Suprapubic skin (tissue), 4 donors: ENCODE measurements at regions not wholly inside any gene's neighbourhood (a gene's known extent, or its start where the extent isn't known, plus 50 kb on each side); places are given as distances from the start of the nearest gene placed in this dataset.

ENCODE experiments used
- DNase-seq, 2 donors: peaks; one replicate each; pipeline ENCODE4 v3.0.0-alpha.2; 2019; ENCODE audit warnings: low spot score in 2 of 2
- H3K27ac ChIP-seq: fragments of 200-600 bp; sonication (generic); one replicate; pipeline ENCODE4 v1.5.1; 2019
- H3K27me3 ChIP-seq: fragments of 200-600 bp; sonication (generic); one replicate; pipeline ENCODE4 v1.5.1; 2019
- H3K36me3 ChIP-seq: fragments of 200-600 bp; sonication (generic); one replicate; pipeline ENCODE4 v1.5.1; 2019
- H3K4me1 ChIP-seq: fragments of 200-600 bp; sonication (generic); one replicate; pipeline ENCODE4 v1.5.1; 2019
- H3K4me3 ChIP-seq: fragments of 200-600 bp; sonication (generic); one replicate; pipeline ENCODE4 v1.5.1; 2019; ENCODE audit warnings: mild to moderate bottlenecking
- H3K9me3 ChIP-seq: fragments of 200-600 bp; sonication (generic); one replicate; pipeline ENCODE4 v1.5.1; 2019
- CTCF ChIP-seq, 2 donors: fragments of 200-600 bp in 1 of 2; fragments of 450-650 bp in 1 of 2; sonication (generic) in 1 of 2; IDR thresholded peaks; one replicate each; pipeline ENCODE4 v1.5.1; 2016 to 2019; ENCODE audit warnings: antibody characterized with exemption in 2 of 2, mild to moderate bottlenecking in 1 of 2, moderate library complexity in 1 of 2
- EP300 ChIP-seq: sonication (generic); formaldehyde crosslinking; IDR thresholded peaks from one replicate; pipeline ENCODE4 v1.6.1; 2017; ENCODE audit warnings: antibody characterized with exemption
- POLR2A ChIP-seq, 2 donors: fragments of 450-650 bp; IDR thresholded peaks; one replicate each; pipeline ENCODE4 v1.6.1; 2017; ENCODE audit warnings: antibody characterized with exemption in 2 of 2, mild to moderate bottlenecking in 2 of 2, moderate library complexity in 2 of 2
- POLR2AphosphoS5 ChIP-seq, 3 donors: sonication (generic); formaldehyde crosslinking; IDR thresholded peaks; one replicate each; pipeline ENCODE4 v1.6.1; 2017; ENCODE audit warnings: antibody characterized with exemption in 3 of 3
- WGBS: methylation state at CpG from one replicate; pipeline ENCODE4 v1.1.5; 2018; 5-methylcytosine and 5-hydroxymethylcytosine counted together

DNA sequence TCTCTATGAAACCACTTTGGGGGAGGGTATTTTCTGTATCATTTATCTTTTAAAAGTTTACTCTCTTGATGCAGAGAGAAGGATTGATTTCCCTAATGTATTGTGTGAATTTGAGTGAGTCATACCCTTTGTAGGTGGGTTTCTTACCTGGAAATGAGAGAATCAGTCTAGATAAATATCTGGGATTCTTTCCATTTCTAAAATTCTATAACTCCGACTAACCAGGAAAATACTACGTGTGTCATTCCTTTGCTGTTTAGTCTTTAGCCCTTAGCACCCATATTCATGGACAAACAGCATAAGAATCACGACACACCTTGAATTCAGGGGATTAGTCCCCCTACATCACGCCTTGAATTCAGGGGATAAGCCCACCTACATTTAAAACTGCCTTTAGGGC is 139.1 kb downstream of the GATA3 start:
- Histone ChIP-seq H3K9me3 (no peaks in the 10 kb centered on the region), H3K4me1 (no peaks in the 10 kb centered on the region), H3K4me3 (no peak overlapping the region), H3K27ac (peak overlapping the region; percentile 75), H3K36me3 (no peaks in the 10 kb centered on the region), H3K27me3 (no peaks in the 10 kb centered on the region)
- WGBS = 63% methylated on average over 4 of the region's 4 CpGs
- DNase-seq = no peak
- no peak for TF ChIP-seq POLR2A (IDR thresholded peaks at IDR 0.05)
- TF ChIP-seq CTCF (IDR thresholded peaks at IDR 0.05) = no peak
- no peak for TF ChIP-seq POLR2AphosphoS5 (IDR thresholded peaks at IDR 0.05)

DNA sequence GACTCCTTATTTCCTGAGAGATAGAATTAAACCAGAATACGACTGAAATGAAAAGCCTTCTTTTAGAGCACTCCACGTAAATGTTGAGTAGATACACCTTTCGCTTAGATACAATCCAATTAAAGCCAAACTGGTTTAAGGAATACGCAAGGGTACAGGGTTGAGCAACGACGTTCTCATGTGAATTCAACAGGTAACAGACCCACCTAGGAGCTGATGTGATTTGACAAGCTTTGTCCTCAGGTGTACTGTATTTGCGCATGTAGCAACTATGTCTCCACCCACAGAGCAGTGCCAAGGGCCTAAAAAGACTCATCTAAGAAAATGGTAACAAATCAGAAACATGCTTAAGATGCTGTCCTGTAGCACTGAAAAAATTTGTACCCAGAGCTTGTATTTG is 139.6 kb downstream of the GATA3 start:
- no peaks in the 10 kb centered on the region for H3K36me3 ChIP-seq
- no peaks in the 10 kb centered on the region for H3K9me3 ChIP-seq
- H3K27me3 ChIP-seq = no peaks in the 10 kb centered on the region
- WGBS = 64% methylated on average over 7 of the region's 7 CpGs
- peak overlapping the region; percentile 75 for H3K27ac ChIP-seq
- TF ChIP-seq POLR2AphosphoS5 (IDR thresholded peaks at IDR 0.05) (no peak), CTCF (IDR thresholded peaks at IDR 0.05) (no peak), POLR2A (IDR thresholded peaks at IDR 0.05) (no peak), EP300 (no peak)
- no peak overlapping the region for H3K4me3 ChIP-seq
- H3K4me1 ChIP-seq = no peaks in the 10 kb centered on the region
- DNase-seq = no peak

DNA sequence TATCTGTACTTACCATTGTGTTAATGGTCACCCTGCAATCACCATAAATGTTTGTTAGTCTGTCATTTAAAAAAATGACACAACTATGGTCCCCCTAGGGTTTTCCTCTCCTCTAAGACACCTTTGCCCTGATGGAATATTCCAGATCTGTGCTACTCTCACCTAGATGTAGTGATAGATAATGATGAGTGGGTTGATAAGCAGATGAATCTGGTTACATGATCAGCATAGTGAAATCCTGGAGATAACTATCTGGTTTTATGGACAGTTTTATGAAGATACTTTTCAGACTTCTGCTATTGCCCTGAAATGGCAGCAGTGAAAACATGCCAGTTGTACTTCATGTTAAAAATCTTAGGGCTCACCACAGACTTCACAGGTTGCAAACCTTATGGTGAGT is 152.4 kb downstream of the GATA3 start:
- peaks cover 4% of the 10 kb centered on the region for H3K27me3 ChIP-seq
- no peak for DNase-seq
- H3K27ac ChIP-seq = no peak overlapping the region
- no peak overlapping the region for H3K4me3 ChIP-seq
- TF ChIP-seq CTCF (IDR thresholded peaks at IDR 0.05) = no peak
- no peak for TF ChIP-seq POLR2A (IDR thresholded peaks at IDR 0.05)
- TF ChIP-seq EP300 = no peak
- TF ChIP-seq POLR2AphosphoS5 (IDR thresholded peaks at IDR 0.05) = no peak
- H3K9me3 ChIP-seq = no peaks in the 10 kb centered on the region
- H3K36me3 ChIP-seq = no peaks in the 10 kb centered on the region
- no peaks in the 10 kb centered on the region for H3K4me1 ChIP-seq

- Histone ChIP-seq H3K27ac (no peak overlapping the region), H3K4me1 (no peaks in the 10 kb centered on the region), H3K36me3 (no peaks in the 10 kb centered on the region), H3K9me3 (no peaks in the 10 kb centered on the region), H3K27me3 (peaks cover 4% of the 10 kb centered on the region), H3K4me3 (no peak overlapping the region)
- DNase-seq = no peak
- TF ChIP-seq POLR2A (IDR thresholded peaks at IDR 0.05) (no peak), CTCF (IDR thresholded peaks at IDR 0.05) (no peak), POLR2AphosphoS5 (IDR thresholded peaks at IDR 0.05) (no peak), EP300 (no peak)
- 84% methylated on average over 4 of the region's 4 CpGs for WGBS
Measured at GRCh38 chr10:8211631-8212030, 157.1 kb downstream of the GATA3 start.

DNA sequence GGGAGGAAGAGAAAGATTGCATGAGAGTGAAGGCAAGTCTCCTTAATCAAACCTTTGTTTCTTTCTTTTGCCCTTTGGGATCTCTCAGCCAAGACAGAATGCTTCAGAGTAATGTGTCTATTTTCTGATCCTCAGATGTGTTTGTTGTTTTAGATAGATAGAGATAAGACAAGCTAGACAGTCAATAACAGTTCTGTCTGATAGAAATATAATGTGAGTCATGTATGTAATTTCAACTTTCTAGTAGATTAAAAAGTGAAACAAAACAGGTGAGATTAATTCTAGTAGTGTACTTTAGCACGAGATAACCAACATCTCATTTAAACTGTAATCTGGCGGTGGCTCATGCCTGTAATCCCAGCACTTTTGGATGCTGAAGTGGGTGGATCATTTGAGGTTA is 159.2 kb downstream of the GATA3 start:
- Histone ChIP-seq H3K27me3 (peaks cover 4% of the 10 kb centered on the region), H3K4me1 (no peaks in the 10 kb centered on the region), H3K36me3 (no peaks in the 10 kb centered on the region), H3K9me3 (no peaks in the 10 kb centered on the region), H3K4me3 (no peak overlapping the region), H3K27ac (no peak overlapping the region)
- no peak for TF ChIP-seq POLR2A (IDR thresholded peaks at IDR 0.05)
- no peak for TF ChIP-seq EP300
- no peak for TF ChIP-seq POLR2AphosphoS5 (IDR thresholded peaks at IDR 0.05)
- no peak for TF ChIP-seq CTCF (IDR thresholded peaks at IDR 0.05)
- DNase-seq = no peak
- 83% methylated on average over 2 of the region's 2 CpGs for WGBS
